ENCODE measurements at regions not wholly inside any gene's neighbourhood (a gene's known extent, or its start where the extent isn't known, plus 50 kb on each side); places are given as distances from the start of the nearest gene placed in this dataset.

GRCh38 chr10:28930514-28931495 lies 253.5 kb downstream of the BAMBI start:
- no peak for DNase-seq

- no peak for DNase-seq
These were observed 257.7 kb downstream of the BAMBI start for GRCh38 chr10:28935061-28935460.

- DNase-seq, result no peak
These were observed 260.6 kb downstream of the BAMBI start for GRCh38 chr10:28937959-28938358.

GRCh38 chr10:28938745-28939144 lies 261.4 kb downstream of the BAMBI start:
- no peak for DNase-seq

- no peak for DNase-seq
These were observed 262.2 kb downstream of the BAMBI start for GRCh38 chr10:28939281-28940157.

- DNase-seq, result no peak
These were observed 263.0 kb downstream of the BAMBI start for GRCh38 chr10:28940158-28940888.

GRCh38 chr10:28942012-28942411 lies 264.7 kb downstream of the BAMBI start:
- DNase-seq, result no peak

GRCh38 chr10:28945959-28946358 lies 268.6 kb downstream of the BAMBI start:
- DNase-seq, result no peak

GRCh38 chr10:28946479-28946878 lies 269.2 kb downstream of the BAMBI start:
- DNase-seq, result no peak

GRCh38 chr10:28947171-28947570 lies 269.9 kb downstream of the BAMBI start:
- no peak for DNase-seq

GRCh38 chr10:28948046-28948445 lies 270.7 kb downstream of the BAMBI start:
- no peak for DNase-seq

- DNase-seq, result no peak
These were observed 272.0 kb downstream of the BAMBI start for GRCh38 chr10:28949005-28950004.

GRCh38 chr10:28951484-28951883 lies 274.2 kb downstream of the BAMBI start:
- no peak for DNase-seq

- no peak for DNase-seq
These were observed 275.2 kb downstream of the BAMBI start for GRCh38 chr10:28952523-28952922.

- DNase-seq, result no peak
These were observed 276.9 kb downstream of the BAMBI start for GRCh38 chr10:28954211-28954610.

GRCh38 chr10:28958468-28958867 lies 281.1 kb downstream of the BAMBI start:
- no peak for DNase-seq

- DNase-seq, result no peak
These were observed 282.7 kb downstream of the BAMBI start for GRCh38 chr10:28959850-28960501.

- no peak for DNase-seq
These were observed 285.4 kb downstream of the BAMBI start for GRCh38 chr10:28962768-28963167.

- no peak for DNase-seq
These were observed 286.4 kb downstream of the BAMBI start for GRCh38 chr10:28963539-28964221.

GRCh38 chr10:28965937-28966336 lies 288.6 kb downstream of the BAMBI start:
- DNase-seq, result no peak
